HL-60 (cell line): ENCODE measurements at regions not wholly inside any gene's neighbourhood (a gene's known extent, or its start where the extent isn't known, plus 50 kb on each side); places are given as distances from the start of the nearest gene placed in this dataset.

Source experiments
- DNase-seq, 2 experiments: peaks; one replicate each; pipeline ENCODE4 v3.0.0-alpha.2; 2010 to 2020; ENCODE audit warnings: low read depth in 1 of 2, low spot score in 1 of 2
- H3K27ac ChIP-seq: fragments of 250-450 bp; sonication (Bioruptor Pico); replicated peaks from 2 replicates; pipeline ENCODE4 v1.5.1; 2020; ENCODE audit warnings: mild to moderate bottlenecking, moderate library complexity
- H3K27me3 ChIP-seq: fragments of 250-450 bp; sonication (Bioruptor Pico); 2 replicates; pipeline ENCODE4 v1.5.1; 2021; ENCODE audit warnings: mild to moderate bottlenecking, moderate library complexity; ENCODE audit not compliant: insufficient read depth, poor library complexity, severe bottlenecking
- H3K4me3 ChIP-seq: replicated peaks from 2 replicates; pipeline ENCODE4 v1.5.1; 2011; ENCODE audit warnings: mild to moderate bottlenecking, control low read depth, low read length; ENCODE audit not compliant: insufficient read depth
- CTCF ChIP-seq: IDR thresholded peaks from one replicate; pipeline ENCODE4 v1.5.1; 2011; ENCODE audit warnings: low read length, control low read depth, inconsistent platforms; ENCODE audit not compliant: insufficient read depth
- GABPA ChIP-seq: IDR thresholded peaks from 2 replicates; pipeline ENCODE4 v1.6.1; 2012; ENCODE audit warnings: low read depth
- POLR2AphosphoS5 ChIP-seq: IDR thresholded peaks from 2 replicates; pipeline ENCODE4 v1.6.1; 2012; ENCODE audit warnings: low read depth
- REST ChIP-seq: IDR thresholded peaks from 2 replicates; pipeline ENCODE4 v1.6.1; 2012; ENCODE audit warnings: low read depth; ENCODE audit not compliant: insufficient replicate concordance
- SPI1 ChIP-seq: IDR thresholded peaks from 2 replicates; pipeline ENCODE4 v1.6.1; 2012; ENCODE audit warnings: low read depth, mild to moderate bottlenecking, borderline replicate concordance

- H3K27ac ChIP-seq, result no peak overlapping the region
These were observed 290.7 kb downstream of the SKIDA1 start for GRCh38 chr10:21234761-21235160.

GRCh38 chr10:21230219-21230618 lies 295.3 kb downstream of the SKIDA1 start:
- no peak overlapping the region for H3K27ac ChIP-seq
- no peak for DNase-seq
- no peak overlapping the region for H3K4me3 ChIP-seq
- H3K27me3 ChIP-seq, result no peaks in the 10 kb centered on the region
- TF ChIP-seq GABPA, result no peak

More at GRCh38 chr10:21234761-21235160, 290.7 kb downstream of the SKIDA1 start:
- no peak overlapping the region for H3K4me3 ChIP-seq
- TF ChIP-seq REST, result no peak
- TF ChIP-seq SPI1, result no peak
- no peak for TF ChIP-seq POLR2AphosphoS5
- no peak for TF ChIP-seq CTCF
- no peak for TF ChIP-seq GABPA
- DNase-seq, result no peak
- H3K27me3 ChIP-seq, result no peaks in the 10 kb centered on the region

- no peak for DNase-seq
- Histone ChIP-seq H3K27me3 (no peaks in the 10 kb centered on the region), H3K4me3 (no peak overlapping the region), H3K27ac (no peak overlapping the region)
- TF ChIP-seq POLR2AphosphoS5, result no peak
- no peak for TF ChIP-seq GABPA
- TF ChIP-seq CTCF, result no peak
- no peak for TF ChIP-seq REST
- no peak for TF ChIP-seq SPI1
These were observed 307.6 kb downstream of the SKIDA1 start for GRCh38 chr10:21217748-21218367.

- no peak overlapping the region for H3K4me3 ChIP-seq
- no peak for DNase-seq
- H3K27me3 ChIP-seq, result no peaks in the 10 kb centered on the region
- H3K27ac ChIP-seq, result no peak overlapping the region
- no peak for TF ChIP-seq POLR2AphosphoS5
- TF ChIP-seq REST, result no peak
- no peak for TF ChIP-seq CTCF
These were observed 308.4 kb downstream of the SKIDA1 start for GRCh38 chr10:21217107-21217506.
